IMR-90 (cell line): ENCODE measurements at regions not wholly inside any gene's neighbourhood (a gene's known extent, or its start where the extent isn't known, plus 50 kb on each side); places are given as distances from the start of the nearest gene placed in this dataset.

Experiments used
- ATAC-seq: fragments of 200-7000 bp; cut with Tn5 transposase; 2 replicates; pipeline ENCODE4 v1.9.1; 2020; ENCODE audit warnings: low read depth, mild to moderate bottlenecking, moderate library complexity
- BruUV-seq: library from RNA; stranded (reverse); fragments of 400-500 nt; replicated peaks from 2 replicates; lab custom pipeline; 2021; lab: Mats Ljungman, UMichigan
- CTCF ChIA-PET: fragments of 300-600 bp; formaldehyde crosslinking; extraction: SDS; loops from one replicate; lab custom pipeline; 2021; ENCODE audit warnings: antibody characterized with exemption; lab: Yijun Ruan, JAX
- POLR2A ChIA-PET: fragments of 300-600 bp; sonication (Branson Sonifier 250); formaldehyde crosslinking; loops from one replicate; lab custom pipeline; 2022; ENCODE audit warnings: antibody characterized with exemption; ENCODE audit not compliant: unreplicated experiment; lab: Charles Lee
- DNase-seq: peaks from one replicate; pipeline ENCODE4 v3.0.0; 2013
- H2AFZ ChIP-seq: replicated peaks from 2 replicates; pipeline ENCODE3; 2013; ENCODE audit warnings: low read length, mild to moderate bottlenecking; ENCODE audit not compliant: poor library complexity
- H2AK5ac ChIP-seq: 2 replicates; pipeline ENCODE4 v1.6.1; 2013; ENCODE audit warnings: low read depth, low read length, inconsistent platforms
- H2AK9ac ChIP-seq: replicated peaks from 2 replicates; pipeline ENCODE3; 2013; ENCODE audit warnings: mild to moderate bottlenecking, low read depth, low read length, moderate library complexity; ENCODE audit not compliant: poor library complexity
- H2BK120ac ChIP-seq: 2 replicates; pipeline ENCODE4 v1.6.1; 2013; ENCODE audit warnings: low read depth, low read length, inconsistent platforms
- H2BK15ac ChIP-seq: 3 replicates; pipeline ENCODE4 v1.6.1; 2013; ENCODE audit warnings: low read depth, low read length, inconsistent platforms
- H2BK20ac ChIP-seq: 2 replicates; pipeline ENCODE4 v1.6.1; 2013; ENCODE audit warnings: low read depth, mild to moderate bottlenecking, inconsistent platforms, low read length, moderate library complexity
- H2BK5ac ChIP-seq: 2 replicates; pipeline ENCODE4 v1.6.1; 2013; ENCODE audit warnings: mild to moderate bottlenecking, low read depth, low read length, inconsistent platforms; ENCODE audit not compliant: poor library complexity, severe bottlenecking
- H3K14ac ChIP-seq: replicated peaks from 2 replicates; pipeline ENCODE4 v1.6.1; 2013; ENCODE audit warnings: low read depth, low read length, inconsistent platforms
- H3K18ac ChIP-seq: 2 replicates; pipeline ENCODE4 v1.6.1; 2013; ENCODE audit warnings: low read depth, low read length, control low read depth
- H3K23ac ChIP-seq: 2 replicates; pipeline ENCODE4 v1.6.1; 2013; ENCODE audit warnings: low read depth, low read length, inconsistent platforms
- H3K27ac ChIP-seq: 2 replicates; pipeline ENCODE4 v1.5.1; 2013; ENCODE audit warnings: mild to moderate bottlenecking, control low read depth, low read length; ENCODE audit not compliant: insufficient read depth
- H3K27me3 ChIP-seq: 2 replicates; pipeline ENCODE4 v1.6.1; 2013; ENCODE audit warnings: low read length; ENCODE audit not compliant: control insufficient read depth, insufficient read depth
- H3K36me3 ChIP-seq: 2 replicates; pipeline ENCODE4 v1.6.1; 2013; ENCODE audit warnings: low read length, mixed read lengths; ENCODE audit not compliant: control insufficient read depth, insufficient read depth
- H3K4ac ChIP-seq: 2 replicates; pipeline ENCODE4 v1.6.1; 2013; ENCODE audit warnings: low read depth, low read length, inconsistent platforms
- H3K4me1 ChIP-seq: 2 replicates; pipeline ENCODE4 v1.6.1; 2013; ENCODE audit warnings: low read length, mixed read lengths; ENCODE audit not compliant: control insufficient read depth, insufficient read depth
- H3K4me2 ChIP-seq: 2 replicates; pipeline ENCODE4 v1.6.1; 2013; ENCODE audit warnings: low read depth, mild to moderate bottlenecking, control low read depth, low read length, moderate library complexity
- H3K4me3 ChIP-seq: 2 replicates; pipeline ENCODE4 v1.5.1; 2013; ENCODE audit warnings: low read depth, mild to moderate bottlenecking, control low read depth, low read length, moderate library complexity; ENCODE audit not compliant: insufficient read depth
- H3K56ac ChIP-seq: 2 replicates; pipeline ENCODE4 v1.6.1; 2013; ENCODE audit warnings: low read length, inconsistent platforms; ENCODE audit not compliant: insufficient read depth; ENCODE audit errors: extremely low read depth
- H3K79me1 ChIP-seq, 2 experiments: 2 replicates each; pipeline ENCODE4 v1.6.1; 2013; ENCODE audit warnings: low read length in 2 of 2, inconsistent platforms in 1 of 2, low read depth in 1 of 2
- H3K9ac ChIP-seq: 2 replicates; pipeline ENCODE4 v1.6.1; 2013; ENCODE audit warnings: low read depth, low read length, control low read depth
- H3K9me1 ChIP-seq: 2 replicates; pipeline ENCODE4 v1.6.1; 2013; ENCODE audit warnings: low read length, inconsistent platforms; ENCODE audit not compliant: insufficient read depth
- H3K9me3 ChIP-seq: 2 replicates; pipeline ENCODE4 v1.6.1; 2013; ENCODE audit warnings: low read length; ENCODE audit not compliant: control insufficient read depth, insufficient read depth
- H4K20me1 ChIP-seq: 2 replicates; pipeline ENCODE4 v1.6.1; 2013; ENCODE audit warnings: low read length, inconsistent platforms; ENCODE audit not compliant: insufficient read depth
- H4K5ac ChIP-seq: 2 replicates; pipeline ENCODE4 v1.6.1; 2013; ENCODE audit warnings: mild to moderate bottlenecking, low read depth, low read length, control low read depth
- H4K8ac ChIP-seq, 2 experiments: 2 replicates each; pipeline ENCODE4 v1.6.1; 2013; ENCODE audit warnings: low read depth in 2 of 2, low read length in 2 of 2, control low read depth in 1 of 2, inconsistent platforms in 1 of 2
- H4K91ac ChIP-seq: 2 replicates; pipeline ENCODE4 v1.6.1; 2013; ENCODE audit warnings: low read depth, low read length, inconsistent platforms; ENCODE audit not compliant: insufficient read depth
- NFE2L2 ChIP-seq: fragments of 150-350 bp; IDR thresholded peaks from 2 replicates; pipeline ENCODE4 v1.6.1; 2016; ENCODE audit warnings: low read depth, mild to moderate bottlenecking, low read length
- WGBS, 2 experiments: methylation state at CpG; one replicate each; pipeline versions ENCODE4 v1.1.5 to v1.1.7; 2013; ENCODE audit warnings: missing lambda C conversion rate in 2 of 2; ENCODE audit not compliant: insufficient read length in 1 of 2; ENCODE audit errors: extremely low coverage in 2 of 2; 5-methylcytosine and 5-hydroxymethylcytosine counted together
- dilution Hi-C: fragments of 300-500 bp; cut with HindIII; formaldehyde crosslinking; loops from one replicate; pipeline ENCODE4 v1.14.3; 2018; ENCODE audit warnings: low sequenced_read_pairs; ENCODE audit not compliant: unreplicated experiment
- in situ Hi-C: fragments of 300-500 bp; cut with MboI; formaldehyde crosslinking; loops from 3 replicates; pipeline ENCODE4 v1.14.3; 2019; ENCODE audit warnings: low sequenced_read_pairs, inconsistent platforms, mixed read lengths
- intact Hi-C: fragments of 100-400 bp; cut with micrococcal nuclease; formaldehyde crosslinking; loops from 2 replicates; pipeline ENCODE4 v1.10.0; 2022

DNA sequence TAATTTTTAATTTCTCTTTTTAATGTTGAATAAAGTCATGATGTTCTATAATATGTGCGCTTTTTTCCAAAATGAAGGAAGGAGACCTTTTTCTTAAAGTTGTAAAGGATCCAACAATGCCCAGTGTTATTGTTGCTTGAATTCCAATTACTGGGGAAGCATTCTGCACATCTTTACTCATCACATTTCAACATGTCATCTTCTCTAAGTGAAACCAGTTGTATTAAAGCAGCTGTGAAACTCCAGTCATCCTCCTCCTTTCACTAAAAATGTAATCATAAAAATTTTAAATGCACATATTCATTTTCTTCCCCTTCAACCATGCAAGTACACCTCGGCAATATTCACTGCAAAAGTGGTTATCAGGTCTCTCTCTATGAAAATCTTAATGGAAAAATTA is 722.7 kb downstream of the TSN start:
- Histone ChIP-seq H3K9me3 (peaks cover 5% of the 10 kb centered on the region; the same call in 1 of the 2 replicates), H3K4me3 (no peak overlapping the region), H3K79me1 (no peaks in the 10 kb centered on the region), H2BK120ac (no peak overlapping the region), H3K23ac (no peak overlapping the region), H4K8ac (no peak overlapping the region), H3K27me3 (no peaks in the 10 kb centered on the region), H3K27ac (no peak overlapping the region), H2BK20ac (no peak overlapping the region), H3K36me3 (no peaks in the 10 kb centered on the region), H3K9ac (no peak overlapping the region), H4K20me1 (no peaks in the 10 kb centered on the region), H3K4me1 (no peaks in the 10 kb centered on the region), H2BK15ac (no peak overlapping the region), H3K18ac (no peak overlapping the region), H3K14ac (no peak overlapping the region), H4K5ac (no peak overlapping the region), H3K9me1 (no peaks in the 10 kb centered on the region), H3K56ac (no peak overlapping the region), H4K91ac (no peak overlapping the region), H2BK5ac (no peak overlapping the region), H2AK5ac (no peak overlapping the region), H2AK9ac (no peak overlapping the region), H2AFZ (no peak overlapping the region), H3K4me2 (no peak overlapping the region), H3K4ac (no peak overlapping the region)
- DNase-seq (no peak), ATAC-seq (no peak)
- BruUV-seq: no TSS peak
- POLR2A ChIA-PET: no interaction called here
- CTCF ChIA-PET: no interaction called here
- no peak for TF ChIP-seq NFE2L2
- intact Hi-C loops (no loop called here), in situ Hi-C loops (no loop called here), dilution Hi-C loops (no loop called here)
- no CpG with 5 or more reads among the region's 2 CpGs for WGBS, 2 experiments
